VCaP (cell line): ENCODE measurements at regions not wholly inside any gene's neighbourhood (a gene's known extent, or its start where the extent isn't known, plus 50 kb on each side); places are given as distances from the start of the nearest gene placed in this dataset.

Experiments
- H3K27ac ChIP-seq: fragments of 450-650 bp; 2 replicates; pipeline ENCODE4 v1.5.1; 2017
- TF ChIP-seq, protein P1 (sequence below): fragments of 450-650 bp; conservative IDR thresholded peaks from 2 replicates; pipeline ENCODE4 v1.5.1; 2017; ENCODE audit warnings: mild to moderate bottlenecking, moderate library complexity

DNA sequence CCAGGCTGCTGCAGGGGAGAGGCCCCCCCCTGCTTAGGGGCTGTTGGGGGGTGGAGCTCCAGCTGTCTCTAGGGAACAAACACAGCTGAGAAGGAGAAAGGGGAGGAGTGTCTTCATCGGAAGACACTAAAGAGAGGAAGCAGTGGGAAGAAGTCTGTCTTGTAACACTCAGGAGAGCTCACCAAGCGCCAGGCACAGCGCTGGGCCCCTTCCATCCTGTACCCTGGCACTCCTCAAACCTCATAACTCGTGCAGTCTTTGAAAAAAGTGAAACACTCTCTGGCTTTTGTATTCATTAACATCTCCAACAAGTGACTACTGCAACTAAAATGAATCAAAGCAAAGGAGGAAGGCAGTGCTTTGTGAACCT lies 67.4 kb upstream of the PRDM11 start:
- TF ChIP-seq, protein P1, sequence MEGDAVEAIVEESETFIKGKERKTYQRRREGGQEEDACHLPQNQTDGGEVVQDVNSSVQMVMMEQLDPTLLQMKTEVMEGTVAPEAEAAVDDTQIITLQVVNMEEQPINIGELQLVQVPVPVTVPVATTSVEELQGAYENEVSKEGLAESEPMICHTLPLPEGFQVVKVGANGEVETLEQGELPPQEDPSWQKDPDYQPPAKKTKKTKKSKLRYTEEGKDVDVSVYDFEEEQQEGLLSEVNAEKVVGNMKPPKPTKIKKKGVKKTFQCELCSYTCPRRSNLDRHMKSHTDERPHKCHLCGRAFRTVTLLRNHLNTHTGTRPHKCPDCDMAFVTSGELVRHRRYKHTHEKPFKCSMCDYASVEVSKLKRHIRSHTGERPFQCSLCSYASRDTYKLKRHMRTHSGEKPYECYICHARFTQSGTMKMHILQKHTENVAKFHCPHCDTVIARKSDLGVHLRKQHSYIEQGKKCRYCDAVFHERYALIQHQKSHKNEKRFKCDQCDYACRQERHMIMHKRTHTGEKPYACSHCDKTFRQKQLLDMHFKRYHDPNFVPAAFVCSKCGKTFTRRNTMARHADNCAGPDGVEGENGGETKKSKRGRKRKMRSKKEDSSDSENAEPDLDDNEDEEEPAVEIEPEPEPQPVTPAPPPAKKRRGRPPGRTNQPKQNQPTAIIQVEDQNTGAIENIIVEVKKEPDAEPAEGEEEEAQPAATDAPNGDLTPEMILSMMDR, result no peak
- no peak overlapping the region for H3K27ac ChIP-seq

DNA sequence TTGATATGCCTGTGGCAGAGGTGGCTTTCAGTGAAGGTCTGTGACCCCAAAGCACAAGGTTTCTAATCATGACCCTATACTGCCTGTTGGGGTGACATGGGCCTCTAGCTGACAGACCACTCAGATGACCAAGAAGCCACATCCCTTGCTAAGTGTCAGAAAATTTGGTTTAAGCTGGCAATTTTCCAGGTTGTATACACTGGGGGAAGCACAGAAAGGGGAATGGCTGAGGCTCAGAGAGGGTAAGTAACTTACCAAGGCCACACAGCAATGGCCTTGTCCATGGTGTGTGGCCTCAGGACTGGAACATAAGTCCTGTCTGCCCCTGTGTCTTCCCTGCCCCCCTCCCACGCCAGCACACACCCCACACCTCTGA lies 66.9 kb upstream of the PRDM11 start:
- TF ChIP-seq, protein P1, result no peak
- H3K27ac ChIP-seq, result no peak overlapping the region

DNA sequence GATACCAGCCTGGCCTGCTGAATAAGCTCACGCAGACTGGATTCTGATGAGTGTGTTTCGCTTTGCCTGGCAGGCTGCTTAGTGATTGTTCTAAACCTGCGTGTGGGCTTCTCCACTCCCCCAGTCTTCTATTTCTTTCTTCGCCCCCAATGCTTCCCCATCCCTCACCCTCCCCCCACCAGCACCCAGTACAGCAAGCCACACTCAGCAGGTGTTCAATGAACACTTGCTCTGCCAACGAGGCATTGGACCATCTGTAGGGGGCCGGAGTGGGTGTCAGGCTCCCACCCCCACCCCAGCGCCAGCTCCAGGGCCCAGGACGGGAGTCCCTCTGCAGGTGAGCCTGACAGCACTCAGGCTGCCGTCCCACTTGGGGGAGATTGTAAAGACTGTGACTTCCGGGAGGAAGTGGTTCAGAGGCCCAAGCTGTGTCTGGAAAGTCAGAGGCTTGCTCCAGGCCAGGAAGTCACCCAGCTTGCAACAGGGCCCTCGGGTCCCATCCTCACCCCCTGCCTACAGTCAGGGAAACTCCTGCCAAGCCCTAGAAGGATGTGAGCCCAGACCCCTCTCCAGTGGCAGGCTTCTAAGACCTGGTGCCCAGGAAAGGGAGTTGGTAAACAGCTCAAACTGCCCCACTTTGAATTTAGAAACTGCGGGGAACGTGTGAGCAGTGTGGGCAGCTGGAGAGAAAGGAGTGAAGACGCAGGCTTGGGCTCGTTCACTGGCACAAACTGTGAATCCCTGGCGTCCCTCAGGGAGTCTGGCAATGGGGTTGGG lies 66.3 kb upstream of the PRDM11 start:
- no peak overlapping the region for H3K27ac ChIP-seq
- TF ChIP-seq, protein P1, result no peak

DNA sequence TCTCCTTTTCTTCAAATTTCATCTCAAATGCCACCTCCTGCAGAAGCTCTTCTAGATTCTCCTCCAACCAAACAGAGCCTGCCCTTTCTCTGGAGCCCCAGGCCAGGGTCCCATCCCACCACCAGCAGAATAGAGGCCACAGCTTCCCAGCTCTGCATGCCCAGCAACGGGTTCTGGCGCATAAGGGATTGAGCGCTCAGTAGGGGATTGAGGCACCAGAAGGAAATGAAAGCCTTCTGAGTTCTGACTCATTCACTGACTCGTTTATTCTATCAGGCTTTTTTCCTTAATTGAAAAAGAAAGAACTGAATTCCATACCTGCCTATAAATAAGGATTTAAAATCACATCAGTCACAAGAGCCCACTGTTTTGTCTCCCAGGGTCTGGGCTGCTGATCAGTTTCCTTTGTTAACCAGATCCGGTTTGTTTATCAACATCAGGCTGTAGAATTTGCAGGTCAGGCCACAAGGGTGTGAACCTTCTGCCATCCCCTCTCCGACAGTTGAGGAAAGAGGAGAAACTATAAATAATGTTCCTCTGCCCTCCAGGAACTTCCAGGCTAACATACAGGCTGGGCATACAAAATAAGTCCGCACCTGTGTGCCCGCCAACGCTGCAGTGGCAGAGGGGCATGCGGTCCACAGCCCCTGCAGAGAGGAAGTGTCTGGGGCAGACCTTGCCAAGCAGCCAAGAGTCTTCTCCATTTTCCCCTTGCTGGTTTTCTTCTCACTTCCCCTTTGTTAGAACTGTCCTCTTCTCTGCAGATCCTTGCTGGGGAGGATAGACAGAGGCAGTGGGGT lies 63.5 kb upstream of the PRDM11 start:
- TF ChIP-seq, protein P1, result no peak
- H3K27ac ChIP-seq, result no peak overlapping the region

DNA sequence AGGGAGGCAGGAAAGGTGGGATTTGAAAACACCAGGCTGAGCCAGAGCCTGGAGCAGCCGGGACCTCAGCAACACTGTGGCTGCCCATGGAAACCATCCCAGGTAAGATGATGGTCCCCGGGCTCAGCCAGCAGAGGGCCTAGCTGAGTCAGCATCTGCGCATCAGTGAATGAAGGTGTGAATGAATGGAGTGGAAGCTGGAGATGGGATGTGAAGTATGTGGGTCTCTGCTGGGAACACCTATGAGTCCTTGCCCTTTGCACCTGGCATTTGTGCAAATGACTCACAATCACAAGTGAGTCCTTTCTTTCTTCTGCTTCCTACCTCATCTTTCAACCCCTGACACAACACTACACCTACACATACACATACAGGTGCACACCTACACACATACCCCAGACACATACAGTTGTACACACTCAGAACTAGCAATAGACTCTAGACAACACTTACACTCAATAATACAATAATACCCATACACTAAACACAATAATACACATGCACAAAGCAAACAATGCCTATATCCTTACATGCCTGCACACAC lies 62.8 kb upstream of the PRDM11 start:
- TF ChIP-seq, protein P1, result 0 out of 2 replicates have a peak, but pooled peaks have one; percentile 18
- H3K27ac ChIP-seq, result no peak overlapping the region

DNA sequence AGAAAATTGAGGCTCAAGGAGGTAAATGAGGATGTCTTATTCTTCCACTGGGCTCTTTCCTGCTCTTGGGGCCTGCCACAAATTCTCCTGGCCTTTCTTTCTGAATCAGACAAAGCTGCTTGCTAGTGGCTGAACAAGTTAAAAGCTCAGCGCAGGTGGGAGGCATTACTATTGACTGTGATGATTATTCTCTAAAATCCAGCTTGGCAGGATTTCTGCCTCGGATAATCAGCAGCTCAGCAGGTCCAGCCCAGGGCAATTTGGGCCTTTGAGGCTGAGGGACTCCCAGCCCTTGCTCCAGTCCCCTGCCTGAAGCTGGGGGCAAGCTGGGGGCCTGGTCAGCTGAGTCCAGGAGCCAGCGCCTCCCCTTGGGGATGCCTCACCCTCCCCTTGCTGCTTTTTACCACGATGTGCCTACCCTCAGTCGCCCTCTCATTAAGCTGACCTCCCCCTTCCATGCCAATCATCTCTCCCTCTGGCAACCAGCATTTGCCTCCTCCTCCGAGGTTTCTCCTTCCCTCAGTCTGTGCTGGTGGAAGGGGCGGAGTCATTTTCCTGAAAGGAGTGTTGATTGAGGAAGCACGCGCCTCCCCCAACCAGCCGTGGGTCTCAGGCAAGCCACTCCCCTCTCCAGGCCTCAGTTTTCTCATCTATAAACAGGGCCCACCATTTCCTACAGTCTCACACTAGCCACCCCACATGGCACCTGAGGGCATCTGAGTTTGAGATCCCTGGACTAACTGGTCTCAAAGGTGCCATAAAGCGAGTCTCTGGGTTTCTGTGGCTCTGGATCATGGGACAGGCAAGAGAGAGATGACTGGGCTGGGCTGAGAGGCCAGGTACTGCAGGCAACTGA lies 60.6 kb upstream of the PRDM11 start:
- H3K27ac ChIP-seq, result no peak overlapping the region
- TF ChIP-seq, protein P1, result no peak
